Erythroblast (primary cell): ENCODE measurements at regions not wholly inside any gene's neighbourhood (a gene's known extent, or its start where the extent isn't known, plus 50 kb on each side); places are given as distances from the start of the nearest gene placed in this dataset.

Experiments
- GATA1 ChIP-seq: IDR thresholded peaks from 2 replicates; pipeline ENCODE4 v1.6.1; 2011; ENCODE audit warnings: low read depth, mild to moderate bottlenecking, control low read depth, low read length, moderate library complexity
- POLR2A ChIP-seq: IDR thresholded peaks from 2 replicates; pipeline ENCODE4 v1.6.1; 2011; ENCODE audit warnings: mild to moderate bottlenecking, low read length

DNA sequence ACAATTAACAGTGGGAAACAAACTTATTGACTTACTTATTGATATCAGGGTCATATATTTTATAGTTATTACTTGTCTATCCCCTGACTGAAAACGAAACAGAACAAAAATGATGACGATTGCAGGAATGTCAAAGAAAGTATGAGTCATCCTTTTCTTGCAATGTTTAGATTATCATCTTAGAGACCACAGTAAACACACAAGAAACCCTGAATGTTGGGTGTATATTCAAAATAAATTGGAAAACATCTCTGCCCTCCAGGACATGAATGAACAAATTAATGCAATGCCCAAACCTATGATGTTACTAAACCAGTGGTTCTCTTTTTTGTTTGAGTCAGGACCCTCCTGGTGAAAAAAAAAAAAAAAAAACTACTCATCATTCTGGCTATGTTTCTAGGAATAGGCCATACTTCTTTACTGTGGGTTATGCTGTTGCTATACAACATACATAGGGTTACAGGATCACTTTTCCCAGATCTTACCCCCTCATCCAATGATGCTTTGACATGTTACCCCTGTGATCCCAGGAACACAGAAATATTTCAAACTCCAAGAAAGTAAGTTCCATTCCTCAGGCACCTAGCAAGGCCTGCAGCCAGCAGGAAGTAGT lies 623.4 kb upstream of the IGFBP3 start:
- TF ChIP-seq POLR2A (no peak), GATA1 (no peak)
